ENCODE measurements at regions not wholly inside any gene's neighbourhood (a gene's known extent, or its start where the extent isn't known, plus 50 kb on each side); places are given as distances from the start of the nearest gene placed in this dataset.

DNA sequence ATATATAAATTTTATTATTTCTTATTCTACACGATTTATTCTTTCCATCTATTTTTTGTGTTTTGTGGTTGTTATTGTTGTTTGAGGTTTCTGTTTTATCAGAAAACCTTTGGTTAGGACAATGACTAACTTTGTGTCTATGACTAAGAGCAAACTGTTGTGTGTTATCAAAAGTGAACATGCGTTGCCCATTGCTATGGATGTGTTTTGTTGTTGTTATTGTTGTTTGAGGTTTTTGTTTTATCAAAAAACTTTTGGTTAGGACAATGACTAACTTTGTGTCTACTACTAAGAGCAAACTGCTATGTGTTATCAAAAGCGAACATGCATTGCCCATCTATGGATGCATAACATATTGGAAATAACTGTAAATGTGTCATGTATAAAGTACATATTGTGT is 692.3 kb downstream of the SLITRK1 start:
- no peak overlapping the region for H3K4me3 ChIP-seq (ENCODE audit: low read depth in 1 of 5, low read length in 5 of 5)
- H3K27me3 ChIP-seq (ENCODE audit: control insufficient read depth in 5 of 5, insufficient read depth in 4 of 5, low read length in 5 of 5) = no peaks in the 10 kb centered on the region
- H3K4me1 ChIP-seq (ENCODE audit: control insufficient read depth in 5 of 5, insufficient read depth in 5 of 5, low read length in 5 of 5) = peaks cover 0 to 1% (median 0%) of the 10 kb centered on the region in 5 donors
- H3K9ac ChIP-seq (ENCODE audit: low read length in 5 of 5) = no peak overlapping the region
- H3K36me3 ChIP-seq (ENCODE audit: control insufficient read depth in 5 of 5, insufficient read depth in 5 of 5, low read length in 5 of 5) = no peaks in the 10 kb centered on the region
- no peak overlapping the region for H3K27ac ChIP-seq (ENCODE audit: low read depth, low read length)
- peaks cover 0 to 12% (median 5%) of the 10 kb centered on the region in 5 donors for H3K9me3 ChIP-seq (ENCODE audit: control insufficient read depth in 5 of 5, low read length in 5 of 5)

DNA sequence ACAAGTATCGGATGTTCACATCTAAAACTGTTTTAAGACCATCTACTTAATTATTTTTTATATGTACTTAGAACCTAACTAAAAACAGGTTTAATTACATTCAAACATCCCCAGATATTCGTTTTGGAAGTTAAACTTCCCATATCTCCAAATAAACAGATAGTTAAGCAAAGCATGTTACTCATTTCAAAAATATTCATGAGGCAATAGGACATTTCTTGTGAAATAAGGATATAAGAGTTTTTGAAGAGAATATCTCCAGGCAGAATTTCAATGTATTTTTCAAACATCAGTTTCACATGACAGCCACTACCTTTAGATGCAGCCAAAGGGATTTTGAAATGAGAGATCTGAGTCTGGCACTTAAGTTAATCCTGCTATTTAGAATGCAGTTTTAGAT is 697.5 kb downstream of the SLITRK1 start:
- peaks cover 0 to 12% (median 5%) of the 10 kb centered on the region in 5 donors for H3K9me3 ChIP-seq (ENCODE audit: control insufficient read depth in 5 of 5, low read length in 5 of 5)
- peaks cover 0 to 5% (median 0%) of the 10 kb centered on the region in 5 donors for H3K4me1 ChIP-seq (ENCODE audit: control insufficient read depth in 5 of 5, insufficient read depth in 5 of 5, low read length in 5 of 5)
- no peak overlapping the region for H3K9ac ChIP-seq (ENCODE audit: low read length in 5 of 5)
- no peak overlapping the region for H3K27ac ChIP-seq (ENCODE audit: low read depth, low read length)
- H3K4me3 ChIP-seq (ENCODE audit: low read depth in 1 of 5, low read length in 5 of 5) = no peak overlapping the region
- no peaks in the 10 kb centered on the region for H3K36me3 ChIP-seq (ENCODE audit: control insufficient read depth in 5 of 5, insufficient read depth in 5 of 5, low read length in 5 of 5)
- no peaks in the 10 kb centered on the region for H3K27me3 ChIP-seq (ENCODE audit: control insufficient read depth in 5 of 5, insufficient read depth in 4 of 5, low read length in 5 of 5)

DNA sequence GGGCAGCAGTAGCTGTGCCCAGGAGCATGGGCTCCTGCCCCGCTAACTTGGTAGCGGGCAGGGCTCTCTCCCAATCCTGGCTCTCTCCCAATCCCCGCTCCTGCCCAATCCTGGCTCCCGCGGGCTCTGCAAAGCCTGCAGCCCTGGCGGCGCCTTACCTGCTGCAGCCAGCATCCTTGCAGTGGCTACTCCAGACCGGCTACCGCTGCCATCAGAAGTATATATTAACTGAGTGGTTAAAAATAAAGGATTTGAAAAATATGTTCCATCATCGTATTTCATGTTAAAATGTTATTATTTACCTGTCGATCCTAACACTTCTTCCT is 698.2 kb downstream of the SLITRK1 start:
- Histone ChIP-seq H3K27me3 (ENCODE audit: control insufficient read depth in 5 of 5, insufficient read depth in 4 of 5, low read length in 5 of 5) (no peaks in the 10 kb centered on the region), H3K27ac (ENCODE audit: low read depth, low read length) (no peak overlapping the region), H3K4me3 (ENCODE audit: low read depth in 1 of 5, low read length in 5 of 5) (no peak overlapping the region), H3K36me3 (ENCODE audit: control insufficient read depth in 5 of 5, insufficient read depth in 5 of 5, low read length in 5 of 5) (no peaks in the 10 kb centered on the region), H3K9ac (ENCODE audit: low read length in 5 of 5) (no peak overlapping the region), H3K9me3 (ENCODE audit: control insufficient read depth in 5 of 5, low read length in 5 of 5) (peaks cover 0 to 12% (median 5%) of the 10 kb centered on the region in 5 donors), H3K4me1 (ENCODE audit: control insufficient read depth in 5 of 5, insufficient read depth in 5 of 5, low read length in 5 of 5) (peaks cover 0 to 5% (median 0%) of the 10 kb centered on the region in 5 donors)

DNA sequence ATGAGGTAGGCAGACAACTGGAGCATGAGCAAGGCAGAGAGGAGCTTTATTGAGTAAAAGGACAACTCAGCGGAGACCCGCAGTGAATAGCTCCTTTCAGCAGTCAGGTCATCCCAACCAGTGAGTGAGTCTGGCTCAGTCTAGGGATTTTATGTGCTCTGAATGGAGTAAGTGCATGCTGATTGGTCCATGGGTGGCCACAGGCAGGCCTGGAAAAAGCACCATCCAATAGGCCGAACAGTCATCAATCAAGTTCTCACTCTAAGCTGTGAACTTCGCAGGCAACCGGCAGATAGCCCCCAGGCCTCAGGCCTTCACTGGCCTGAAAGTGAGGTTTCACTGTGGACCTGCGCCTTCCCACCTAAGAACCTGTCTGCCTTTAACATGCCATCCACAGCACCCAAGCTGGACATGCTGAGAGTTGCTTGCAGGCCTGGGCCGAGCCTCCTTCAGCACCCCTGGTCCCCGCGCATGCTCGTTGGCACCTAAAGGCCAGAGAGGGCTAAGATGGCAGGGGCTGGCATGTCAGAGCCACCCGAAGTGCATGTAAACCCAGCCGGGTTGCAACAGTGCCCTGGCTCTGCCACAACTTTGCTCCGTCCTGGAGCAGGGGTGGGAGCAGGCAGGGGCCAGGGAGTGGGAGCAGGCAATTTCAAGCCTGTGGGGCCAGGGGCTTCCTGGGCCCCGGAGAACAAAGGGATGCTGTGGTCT is 698.7 kb downstream of the SLITRK1 start:
- Histone ChIP-seq H3K27me3 (ENCODE audit: control insufficient read depth in 5 of 5, insufficient read depth in 4 of 5, low read length in 5 of 5) (no peaks in the 10 kb centered on the region), H3K9me3 (ENCODE audit: control insufficient read depth in 5 of 5, low read length in 5 of 5) (peaks cover 0 to 12% (median 5%) of the 10 kb centered on the region in 5 donors), H3K9ac (ENCODE audit: low read length in 5 of 5) (no peak overlapping the region), H3K36me3 (ENCODE audit: control insufficient read depth in 5 of 5, insufficient read depth in 5 of 5, low read length in 5 of 5) (no peaks in the 10 kb centered on the region), H3K4me3 (ENCODE audit: low read depth in 1 of 5, low read length in 5 of 5) (no peak overlapping the region), H3K4me1 (ENCODE audit: control insufficient read depth in 5 of 5, insufficient read depth in 5 of 5, low read length in 5 of 5) (peaks cover 0 to 5% (median 0%) of the 10 kb centered on the region in 5 donors), H3K27ac (ENCODE audit: low read depth, low read length) (no peak overlapping the region)

DNA sequence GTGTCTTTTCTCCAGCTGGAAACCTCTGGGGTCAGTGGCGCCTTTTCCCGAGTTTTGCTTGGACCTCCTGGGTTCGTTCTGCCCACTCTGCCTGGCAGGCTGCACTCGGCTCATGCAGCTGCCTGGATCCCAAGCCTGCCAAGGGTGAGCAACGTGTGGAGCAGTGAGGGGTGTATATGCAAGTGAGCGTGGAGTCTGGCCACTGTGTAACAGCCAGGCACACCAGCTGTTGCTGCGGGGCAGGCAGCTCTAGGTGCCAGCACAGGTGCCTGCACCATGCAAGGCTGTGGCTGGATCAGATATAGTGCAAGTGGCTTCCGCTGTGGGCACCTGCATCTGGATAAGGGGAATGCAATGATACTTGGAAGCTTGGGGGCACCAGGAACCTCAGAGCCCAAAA is 699.4 kb downstream of the SLITRK1 start:
- no peaks in the 10 kb centered on the region for H3K27me3 ChIP-seq (ENCODE audit: control insufficient read depth in 5 of 5, insufficient read depth in 4 of 5, low read length in 5 of 5)
- H3K9me3 ChIP-seq (ENCODE audit: control insufficient read depth in 5 of 5, low read length in 5 of 5) = peaks cover 0 to 11% (median 5%) of the 10 kb centered on the region in 5 donors
- H3K4me3 ChIP-seq (ENCODE audit: low read depth in 1 of 5, low read length in 5 of 5) = no peak overlapping the region
- no peak overlapping the region for H3K9ac ChIP-seq (ENCODE audit: low read length in 5 of 5)
- H3K27ac ChIP-seq (ENCODE audit: low read depth, low read length) = no peak overlapping the region
- H3K4me1 ChIP-seq (ENCODE audit: control insufficient read depth in 5 of 5, insufficient read depth in 5 of 5, low read length in 5 of 5) = peaks cover 0 to 5% (median 0%) of the 10 kb centered on the region in 5 donors
- no peaks in the 10 kb centered on the region for H3K36me3 ChIP-seq (ENCODE audit: control insufficient read depth in 5 of 5, insufficient read depth in 5 of 5, low read length in 5 of 5)

DNA sequence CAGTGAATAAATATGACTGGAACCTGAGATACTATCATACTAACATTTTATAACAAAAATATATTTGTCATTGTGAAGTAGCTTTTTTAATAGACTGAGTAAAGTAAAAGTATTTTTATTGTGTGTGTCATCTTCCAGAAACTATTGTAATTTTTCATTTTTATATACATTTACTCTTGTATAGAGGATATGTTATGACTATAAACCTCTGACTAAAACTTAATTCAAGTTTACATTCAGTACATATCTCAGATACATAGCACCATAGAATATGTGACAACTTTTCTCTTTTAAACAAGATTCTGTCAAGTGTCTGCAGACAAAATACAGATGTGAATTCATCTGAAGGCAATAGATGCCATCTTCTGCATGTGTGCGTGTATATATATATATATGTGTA is 704.3 kb downstream of the SLITRK1 start:
- no peak overlapping the region for H3K27ac ChIP-seq (ENCODE audit: low read depth, low read length)
- no peaks in the 10 kb centered on the region for H3K4me1 ChIP-seq (ENCODE audit: control insufficient read depth in 5 of 5, insufficient read depth in 5 of 5, low read length in 5 of 5)
- H3K4me3 ChIP-seq (ENCODE audit: low read depth in 1 of 5, low read length in 5 of 5) = no peak overlapping the region
- H3K9ac ChIP-seq (ENCODE audit: low read length in 5 of 5) = no peak overlapping the region
- no peaks in the 10 kb centered on the region for H3K36me3 ChIP-seq (ENCODE audit: control insufficient read depth in 5 of 5, insufficient read depth in 5 of 5, low read length in 5 of 5)
- no peaks in the 10 kb centered on the region for H3K27me3 ChIP-seq (ENCODE audit: control insufficient read depth in 5 of 5, insufficient read depth in 4 of 5, low read length in 5 of 5)
- H3K9me3 ChIP-seq (ENCODE audit: control insufficient read depth in 5 of 5, low read length in 5 of 5) = no peaks in the 10 kb centered on the region

DNA sequence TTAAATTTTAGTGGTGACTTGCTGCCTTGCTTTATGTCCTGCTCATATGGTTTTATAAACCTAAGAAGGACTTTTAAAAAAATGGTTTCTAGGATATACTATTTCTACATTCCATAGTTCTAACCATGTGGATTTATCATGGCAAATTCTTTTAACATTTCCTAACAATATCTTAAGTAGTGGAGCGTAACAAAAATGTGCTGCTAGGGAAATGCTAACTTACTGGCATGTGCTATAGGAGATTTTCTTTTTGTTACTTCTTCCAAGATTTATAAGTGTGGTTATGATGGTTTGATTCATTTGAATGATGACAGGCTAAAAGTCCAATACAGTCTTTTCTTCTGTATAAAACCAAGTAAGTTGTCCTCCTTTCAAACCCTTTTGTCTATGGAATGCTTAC is 713.7 kb downstream of the SLITRK1 start:
- no peak overlapping the region for H3K27ac ChIP-seq (ENCODE audit: low read depth, low read length)
- H3K36me3 ChIP-seq (ENCODE audit: control insufficient read depth in 5 of 5, insufficient read depth in 5 of 5, low read length in 5 of 5) = no peaks in the 10 kb centered on the region
- no peaks in the 10 kb centered on the region for H3K27me3 ChIP-seq (ENCODE audit: control insufficient read depth in 5 of 5, insufficient read depth in 4 of 5, low read length in 5 of 5)
- no peaks in the 10 kb centered on the region for H3K4me1 ChIP-seq (ENCODE audit: control insufficient read depth in 5 of 5, insufficient read depth in 5 of 5, low read length in 5 of 5)
- no peak overlapping the region for H3K4me3 ChIP-seq (ENCODE audit: low read depth in 1 of 5, low read length in 5 of 5)
- no peak overlapping the region for H3K9ac ChIP-seq (ENCODE audit: low read length in 5 of 5)
- H3K9me3 ChIP-seq (ENCODE audit: control insufficient read depth in 5 of 5, low read length in 5 of 5) = no peaks in the 10 kb centered on the region

DNA sequence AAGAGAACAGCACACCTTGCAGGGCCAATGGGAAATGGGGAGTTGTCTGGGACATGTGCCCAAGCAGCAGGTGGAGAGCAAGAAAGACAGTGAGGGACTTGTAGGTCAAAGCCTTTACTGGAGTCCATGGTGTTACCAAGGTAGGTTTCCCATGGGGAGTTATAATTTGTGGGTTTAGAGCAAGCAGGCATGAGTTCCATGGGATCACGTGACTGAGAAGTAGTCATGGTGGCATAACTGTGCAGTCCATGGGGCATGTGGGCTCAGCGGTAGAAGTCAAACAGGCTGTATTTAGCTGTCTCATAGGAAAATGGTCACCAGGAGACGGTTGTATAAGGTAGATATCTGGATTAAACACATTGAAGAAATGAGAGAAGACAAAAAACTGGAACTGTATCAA is 715.1 kb downstream of the SLITRK1 start:
- Histone ChIP-seq H3K27me3 (ENCODE audit: control insufficient read depth in 5 of 5, insufficient read depth in 4 of 5, low read length in 5 of 5) (no peaks in the 10 kb centered on the region), H3K27ac (ENCODE audit: low read depth, low read length) (no peak overlapping the region), H3K9me3 (ENCODE audit: control insufficient read depth in 5 of 5, low read length in 5 of 5) (no peaks in the 10 kb centered on the region), H3K4me3 (ENCODE audit: low read depth in 1 of 5, low read length in 5 of 5) (no peak overlapping the region), H3K4me1 (ENCODE audit: control insufficient read depth in 5 of 5, insufficient read depth in 5 of 5, low read length in 5 of 5) (no peaks in the 10 kb centered on the region), H3K9ac (ENCODE audit: low read length in 5 of 5) (no peak overlapping the region), H3K36me3 (ENCODE audit: control insufficient read depth in 5 of 5, insufficient read depth in 5 of 5, low read length in 5 of 5) (no peaks in the 10 kb centered on the region)

DNA sequence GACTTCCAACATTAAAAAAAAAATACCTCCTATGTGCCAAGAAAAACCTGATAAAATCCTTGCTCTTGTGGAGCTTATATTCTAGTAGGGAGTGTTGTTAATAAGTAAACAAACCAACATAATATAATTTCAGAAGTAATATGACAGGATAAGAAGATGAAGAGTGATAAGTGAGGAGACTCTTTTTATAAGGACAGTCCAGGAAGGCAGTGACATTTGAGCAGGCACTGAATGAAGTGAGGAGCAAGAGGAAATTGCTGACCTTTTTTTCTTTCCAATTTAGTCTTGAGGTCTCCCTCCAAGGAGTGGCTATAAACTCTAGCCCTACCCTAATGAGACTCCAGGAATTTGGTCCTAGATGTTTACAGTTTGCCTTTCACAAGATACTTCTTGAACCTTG is 715.7 kb downstream of the SLITRK1 start:
- Histone ChIP-seq H3K36me3 (ENCODE audit: control insufficient read depth in 5 of 5, insufficient read depth in 5 of 5, low read length in 5 of 5) (no peaks in the 10 kb centered on the region), H3K9ac (ENCODE audit: low read length in 5 of 5) (no peak overlapping the region), H3K4me1 (ENCODE audit: control insufficient read depth in 5 of 5, insufficient read depth in 5 of 5, low read length in 5 of 5) (no peaks in the 10 kb centered on the region), H3K27me3 (ENCODE audit: control insufficient read depth in 5 of 5, insufficient read depth in 4 of 5, low read length in 5 of 5) (no peaks in the 10 kb centered on the region), H3K4me3 (ENCODE audit: low read depth in 1 of 5, low read length in 5 of 5) (no peak overlapping the region), H3K27ac (ENCODE audit: low read depth, low read length) (no peak overlapping the region), H3K9me3 (ENCODE audit: control insufficient read depth in 5 of 5, low read length in 5 of 5) (no peaks in the 10 kb centered on the region)

DNA sequence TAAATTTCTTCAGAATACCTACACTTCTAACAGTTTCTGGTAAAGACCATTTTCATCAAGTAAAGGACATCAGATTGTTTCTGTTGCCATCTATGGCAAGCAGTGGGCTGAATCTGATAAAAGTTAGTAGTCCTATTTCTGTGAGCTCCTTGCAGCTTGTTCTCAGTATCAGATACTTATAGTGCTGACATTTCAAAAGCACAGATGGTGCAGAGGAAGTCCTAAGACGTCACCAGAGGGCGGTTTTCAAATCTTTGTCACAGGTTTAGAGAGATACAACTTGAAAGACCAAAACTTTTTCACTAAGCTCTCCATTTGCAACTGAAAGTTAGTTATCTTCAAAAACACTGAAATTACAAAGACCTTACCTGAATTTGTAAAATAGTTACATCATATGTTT is 719.8 kb downstream of the SLITRK1 start:
- Histone ChIP-seq H3K4me1 (ENCODE audit: control insufficient read depth in 5 of 5, insufficient read depth in 5 of 5, low read length in 5 of 5) (no peaks in the 10 kb centered on the region), H3K36me3 (ENCODE audit: control insufficient read depth in 5 of 5, insufficient read depth in 5 of 5, low read length in 5 of 5) (no peaks in the 10 kb centered on the region), H3K27me3 (ENCODE audit: control insufficient read depth in 5 of 5, insufficient read depth in 4 of 5, low read length in 5 of 5) (no peaks in the 10 kb centered on the region), H3K27ac (ENCODE audit: low read depth, low read length) (no peak overlapping the region), H3K9ac (ENCODE audit: low read length in 5 of 5) (no peak overlapping the region), H3K9me3 (ENCODE audit: control insufficient read depth in 5 of 5, low read length in 5 of 5) (peaks cover 0 to 3% (median 0%) of the 10 kb centered on the region in 5 donors), H3K4me3 (ENCODE audit: low read depth in 1 of 5, low read length in 5 of 5) (no peak overlapping the region)
